PC-3 (cell line): ENCODE measurements at regions not wholly inside any gene's neighbourhood (a gene's known extent, or its start where the extent isn't known, plus 50 kb on each side); places are given as distances from the start of the nearest gene placed in this dataset.

Source experiments
- ATAC-seq: fragments of 200-7000 bp; cut with Tn5 transposase; 2 replicates; pipeline ENCODE4 v1.9.1; 2020; ENCODE audit warnings: mild to moderate bottlenecking, moderate library complexity
- BruUV-seq: library from RNA; stranded (reverse); fragments of 400-500 nt; replicated peaks from 2 replicates; lab custom pipeline; 2021; lab: Mats Ljungman, UMichigan
- CTCF ChIA-PET: fragments of 300-600 bp; sonication (Branson Sonifier 250); formaldehyde crosslinking; loops from one replicate; lab custom pipeline; 2022; ENCODE audit warnings: antibody characterized with exemption; lab: Charles Lee
- POLR2A ChIA-PET: fragments of 300-600 bp; sonication (Branson Sonifier 250); formaldehyde crosslinking; loops from one replicate; lab custom pipeline; 2022; ENCODE audit warnings: antibody characterized with exemption; ENCODE audit not compliant: unreplicated experiment; lab: Charles Lee
- DNase-seq: peaks from one replicate; pipeline ENCODE4 v3.0.0-alpha.2; 2015
- H2AFZ ChIP-seq: fragments of 300-600 bp; sonication (generic); 2 replicates; pipeline ENCODE4 v1.6.0; 2016; ENCODE audit warnings: antibody characterized with exemption, low read length
- H3F3A ChIP-seq: fragments of 300-600 bp; sonication (generic); one replicate; pipeline ENCODE4 v1.6.0; 2017; ENCODE audit warnings: antibody characterized with exemption, low read length, control low read depth, mild to moderate bottlenecking; ENCODE audit not compliant: unreplicated experiment
- H3K27ac ChIP-seq: fragments of 300-600 bp; sonication (generic); 2 replicates; pipeline ENCODE4 v1.5.1; 2016; ENCODE audit warnings: mild to moderate bottlenecking, low read length
- H3K27me3 ChIP-seq: fragments of 300-600 bp; sonication (generic); 2 replicates; pipeline ENCODE4 v1.6.1; 2016; ENCODE audit warnings: low read length, mixed read lengths
- H3K36me3 ChIP-seq: fragments of 300-600 bp; sonication (generic); 2 replicates; pipeline ENCODE4 v1.6.1; 2016; ENCODE audit warnings: low read depth, mixed run types, low read length, mixed read lengths
- H3K4me1 ChIP-seq: fragments of 300-600 bp; sonication (generic); 2 replicates; pipeline ENCODE4 v1.5.1; 2016; ENCODE audit warnings: low read length; ENCODE audit not compliant: insufficient read depth
- H3K4me2 ChIP-seq: fragments of 300-600 bp; sonication (generic); 2 replicates; pipeline ENCODE4 v1.6.0; 2016; ENCODE audit warnings: low read length
- H3K4me3 ChIP-seq: fragments of 300-600 bp; sonication (generic); 2 replicates; pipeline ENCODE4 v1.5.1; 2016; ENCODE audit warnings: mild to moderate bottlenecking, low read length, mixed read lengths
- H3K79me2 ChIP-seq: fragments of 300-600 bp; sonication (generic); 2 replicates; pipeline ENCODE4 v1.6.1; 2017; ENCODE audit warnings: low read length, mixed read lengths
- H3K9ac ChIP-seq: fragments of 300-600 bp; sonication (generic); 2 replicates; pipeline ENCODE4 v1.6.0; 2016; ENCODE audit warnings: mild to moderate bottlenecking, low read length
- H3K9me2 ChIP-seq: fragments of 300-600 bp; sonication (generic); replicated peaks from 2 replicates; pipeline ENCODE4 v1.6.1; 2016; ENCODE audit warnings: mixed run types, low read length, mixed read lengths
- H3K9me3 ChIP-seq: fragments of 300-600 bp; sonication (generic); 2 replicates; pipeline ENCODE4 v1.6.1; 2016; ENCODE audit warnings: low read length, mixed read lengths
- H4K20me1 ChIP-seq: fragments of 300-600 bp; sonication (generic); 2 replicates; pipeline ENCODE4 v1.6.1; 2016; ENCODE audit warnings: low read length, mixed read lengths
- EZH2 ChIP-seq: fragments of 300-600 bp; sonication (generic); IDR thresholded peaks from one replicate; pipeline ENCODE4 v1.6.1; 2017; ENCODE audit warnings: antibody characterized with exemption, mild to moderate bottlenecking, low read length; ENCODE audit not compliant: unreplicated experiment
- EZH2phosphoT487 ChIP-seq: fragments of 300-600 bp; sonication (generic); IDR thresholded peaks from 2 replicates; pipeline ENCODE4 v1.6.1; 2018; ENCODE audit warnings: mild to moderate bottlenecking, antibody characterized with exemption, low read length, borderline replicate concordance
- intact Hi-C: fragments of 100-400 bp; cut with micrococcal nuclease; formaldehyde crosslinking; loops from 2 replicates; pipeline ENCODE4 v1.9.0; 2023
- TF ChIP-seq, protein P1 (sequence below): fragments of 300-600 bp; sonication (generic); conservative IDR thresholded peaks from 2 replicates; pipeline ENCODE4 v1.5.1; 2017; ENCODE audit warnings: antibody characterized with exemption, low read depth, mild to moderate bottlenecking, low read length

DNA sequence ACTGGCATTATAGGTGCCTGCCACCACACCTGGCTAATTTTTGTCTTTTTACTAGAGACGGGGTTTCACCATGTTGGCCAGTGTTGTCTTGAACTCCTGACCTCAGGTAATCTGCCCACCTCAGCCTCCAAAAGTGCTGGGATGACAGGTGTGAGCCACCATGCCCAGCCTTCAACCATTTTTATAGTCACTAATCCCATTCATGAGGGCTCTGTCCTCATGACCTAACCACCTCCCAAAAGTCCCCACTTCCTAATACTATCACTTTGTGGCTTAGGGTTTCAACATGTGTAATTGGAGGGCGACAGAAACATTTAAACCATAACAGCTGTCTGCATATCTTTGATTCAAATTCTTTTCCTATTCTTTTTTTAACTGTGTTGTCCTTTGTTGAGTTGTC, 229.6 kb upstream of the AGA start:
- DNase-seq: no peak
- no peaks in the 10 kb centered on the region for H4K20me1 ChIP-seq
- CTCF ChIA-PET: no interaction called here

DNA sequence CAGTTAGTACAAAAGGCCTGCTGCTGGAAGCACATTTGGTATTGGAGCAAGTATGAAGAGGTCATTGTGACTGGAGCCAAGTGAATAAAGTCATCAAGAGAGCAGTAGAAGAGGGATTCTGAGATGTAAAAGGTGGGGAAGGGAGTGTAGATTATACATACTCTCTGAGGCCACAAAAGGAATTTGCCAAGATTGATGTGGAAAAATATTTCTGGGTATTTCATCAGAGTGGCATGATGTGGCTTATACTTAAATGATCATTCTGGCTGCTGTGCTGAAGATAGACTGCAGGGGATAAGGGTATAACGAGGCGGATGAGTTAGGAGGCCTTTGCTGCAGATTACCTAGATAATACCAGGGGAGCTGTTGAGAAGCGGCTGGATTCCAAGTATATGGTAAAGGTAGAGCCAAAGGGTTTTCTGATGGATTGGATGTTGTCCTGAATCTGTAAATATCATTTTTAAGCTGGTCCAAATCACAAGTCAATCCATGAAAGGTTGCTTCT, 231.8 kb upstream of the AGA start:
- Histone ChIP-seq H3K79me2 (no peaks in the 10 kb centered on the region), H4K20me1 (no peaks in the 10 kb centered on the region), H2AFZ (no peak overlapping the region), H3K4me1 (no peaks in the 10 kb centered on the region), H3F3A (no peaks in the 10 kb centered on the region), H3K9ac (no peak overlapping the region), H3K27ac (no peak overlapping the region), H3K9me3 (no peaks in the 10 kb centered on the region), H3K4me3 (no peak overlapping the region), H3K9me2 (no peaks in the 10 kb centered on the region), H3K27me3 (no peaks in the 10 kb centered on the region), H3K4me2 (no peak overlapping the region), H3K36me3 (no peaks in the 10 kb centered on the region)
- ATAC-seq (no peak), DNase-seq (no peak)
- ChIA-PET CTCF (no interaction called here), POLR2A (no interaction called here)
- intact Hi-C loops: loop anchor here (10.0 kb wide), 1 partner anchor 491 kb away; no protein-coding TSS in a partner anchor
- no peak for TF ChIP-seq EZH2
- TF ChIP-seq EZH2phosphoT487: no peak
- TF ChIP-seq, protein P1, sequence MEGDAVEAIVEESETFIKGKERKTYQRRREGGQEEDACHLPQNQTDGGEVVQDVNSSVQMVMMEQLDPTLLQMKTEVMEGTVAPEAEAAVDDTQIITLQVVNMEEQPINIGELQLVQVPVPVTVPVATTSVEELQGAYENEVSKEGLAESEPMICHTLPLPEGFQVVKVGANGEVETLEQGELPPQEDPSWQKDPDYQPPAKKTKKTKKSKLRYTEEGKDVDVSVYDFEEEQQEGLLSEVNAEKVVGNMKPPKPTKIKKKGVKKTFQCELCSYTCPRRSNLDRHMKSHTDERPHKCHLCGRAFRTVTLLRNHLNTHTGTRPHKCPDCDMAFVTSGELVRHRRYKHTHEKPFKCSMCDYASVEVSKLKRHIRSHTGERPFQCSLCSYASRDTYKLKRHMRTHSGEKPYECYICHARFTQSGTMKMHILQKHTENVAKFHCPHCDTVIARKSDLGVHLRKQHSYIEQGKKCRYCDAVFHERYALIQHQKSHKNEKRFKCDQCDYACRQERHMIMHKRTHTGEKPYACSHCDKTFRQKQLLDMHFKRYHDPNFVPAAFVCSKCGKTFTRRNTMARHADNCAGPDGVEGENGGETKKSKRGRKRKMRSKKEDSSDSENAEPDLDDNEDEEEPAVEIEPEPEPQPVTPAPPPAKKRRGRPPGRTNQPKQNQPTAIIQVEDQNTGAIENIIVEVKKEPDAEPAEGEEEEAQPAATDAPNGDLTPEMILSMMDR: no peak
- BruUV-seq: no TSS peak

More for the DNA sequence above, 229.6 kb upstream of the AGA start:
- Histone ChIP-seq H3F3A (no peaks in the 10 kb centered on the region), H3K4me3 (no peak overlapping the region), H3K9me3 (no peaks in the 10 kb centered on the region), H2AFZ (no peak overlapping the region), H3K9ac (no peak overlapping the region), H3K79me2 (no peaks in the 10 kb centered on the region), H3K9me2 (no peaks in the 10 kb centered on the region), H3K27ac (no peak overlapping the region), H3K4me1 (no peaks in the 10 kb centered on the region), H3K27me3 (no peaks in the 10 kb centered on the region), H3K4me2 (no peak overlapping the region), H3K36me3 (no peaks in the 10 kb centered on the region)
- no peak for ATAC-seq
- intact Hi-C loops: loop anchor here (10.0 kb wide), 1 partner anchor 493 kb away; no protein-coding TSS in a partner anchor
- no TSS peak for BruUV-seq
- POLR2A ChIA-PET: no interaction called here
- TF ChIP-seq, protein P1: no peak
- TF ChIP-seq EZH2phosphoT487 (no peak), EZH2 (no peak)

DNA sequence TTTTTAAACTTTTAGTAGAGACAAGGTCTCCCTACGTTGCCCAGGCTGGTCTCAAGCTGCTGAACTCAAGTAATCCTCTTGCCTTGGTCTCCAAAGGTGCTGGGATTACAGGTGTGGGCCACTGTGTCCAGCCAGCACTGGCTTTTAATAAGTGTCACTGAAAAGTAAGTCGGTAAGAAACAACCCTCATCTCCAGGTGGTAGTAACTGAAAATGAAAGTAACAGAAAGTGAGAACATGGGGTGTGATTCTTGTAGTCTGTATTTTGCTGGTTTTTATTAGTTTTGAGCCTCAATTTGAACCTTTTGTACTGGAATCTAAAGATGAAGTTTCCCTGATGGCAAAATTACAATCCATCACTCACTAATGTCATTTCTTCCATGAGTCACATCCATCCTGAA, 238.1 kb upstream of the AGA start:
- H3K9me2 ChIP-seq: no peaks in the 10 kb centered on the region
- no peak overlapping the region for H3K4me3 ChIP-seq
- H3K9ac ChIP-seq: no peak overlapping the region
- intact Hi-C loops: no loop called here
- H3K9me3 ChIP-seq: no peaks in the 10 kb centered on the region
- ChIA-PET CTCF (no interaction called here), POLR2A (no interaction called here)
- no peaks in the 10 kb centered on the region for H3F3A ChIP-seq
- H3K79me2 ChIP-seq: no peaks in the 10 kb centered on the region
- no peaks in the 10 kb centered on the region for H3K36me3 ChIP-seq
- H3K27me3 ChIP-seq: no peaks in the 10 kb centered on the region
- peaks cover 6% of the 10 kb centered on the region; the same call in 1 of the 2 replicates for H3K4me1 ChIP-seq
- DNase-seq: no peak
- TF ChIP-seq EZH2phosphoT487: no peak
- TF ChIP-seq EZH2: no peak
- TF ChIP-seq, protein P1: no peak
- H3K4me2 ChIP-seq: no peak overlapping the region
- H3K27ac ChIP-seq: no peak overlapping the region
- no peak for ATAC-seq
- no peaks in the 10 kb centered on the region for H4K20me1 ChIP-seq
- no TSS peak for BruUV-seq
- no peak overlapping the region for H2AFZ ChIP-seq
